ENCODE measurements at regions not wholly inside any gene's neighbourhood (a gene's known extent, or its start where the extent isn't known, plus 50 kb on each side); places are given as distances from the start of the nearest gene placed in this dataset.

DNA sequence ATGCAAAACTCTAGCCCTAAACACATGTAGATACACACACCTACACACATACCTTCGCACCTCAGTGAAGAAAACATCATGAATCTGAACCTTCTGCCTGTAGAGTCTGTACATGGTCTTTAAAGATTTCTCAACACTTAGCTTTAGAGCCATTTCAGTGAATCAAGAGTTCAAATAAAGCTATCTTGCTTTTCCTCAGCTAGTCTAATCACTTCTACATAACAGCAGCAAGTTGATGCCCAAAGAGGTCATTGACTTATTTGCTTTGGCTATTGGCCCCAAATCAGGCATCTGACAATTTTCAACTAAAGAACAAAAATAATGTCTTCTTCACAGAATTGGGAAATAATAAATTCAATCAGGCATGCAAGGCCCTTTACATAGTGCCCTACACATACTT lies 127.9 kb upstream of the SGCD start:
- no peak for TF ChIP-seq POLR2AphosphoS5 (IDR thresholded peaks at IDR 0.05; ENCODE audit: insufficient read depth, low read depth, low read length)
- TF ChIP-seq, protein P1, sequence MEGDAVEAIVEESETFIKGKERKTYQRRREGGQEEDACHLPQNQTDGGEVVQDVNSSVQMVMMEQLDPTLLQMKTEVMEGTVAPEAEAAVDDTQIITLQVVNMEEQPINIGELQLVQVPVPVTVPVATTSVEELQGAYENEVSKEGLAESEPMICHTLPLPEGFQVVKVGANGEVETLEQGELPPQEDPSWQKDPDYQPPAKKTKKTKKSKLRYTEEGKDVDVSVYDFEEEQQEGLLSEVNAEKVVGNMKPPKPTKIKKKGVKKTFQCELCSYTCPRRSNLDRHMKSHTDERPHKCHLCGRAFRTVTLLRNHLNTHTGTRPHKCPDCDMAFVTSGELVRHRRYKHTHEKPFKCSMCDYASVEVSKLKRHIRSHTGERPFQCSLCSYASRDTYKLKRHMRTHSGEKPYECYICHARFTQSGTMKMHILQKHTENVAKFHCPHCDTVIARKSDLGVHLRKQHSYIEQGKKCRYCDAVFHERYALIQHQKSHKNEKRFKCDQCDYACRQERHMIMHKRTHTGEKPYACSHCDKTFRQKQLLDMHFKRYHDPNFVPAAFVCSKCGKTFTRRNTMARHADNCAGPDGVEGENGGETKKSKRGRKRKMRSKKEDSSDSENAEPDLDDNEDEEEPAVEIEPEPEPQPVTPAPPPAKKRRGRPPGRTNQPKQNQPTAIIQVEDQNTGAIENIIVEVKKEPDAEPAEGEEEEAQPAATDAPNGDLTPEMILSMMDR (IDR thresholded peaks at IDR 0.05; ENCODE audit: extremely low read depth in 1 of 2, insufficient read depth in 1 of 2, low read depth in 1 of 2, low read length in 2 of 2) = no peak

All from endothelial cell of umbilical vein (primary cell).